K562 (cell line): ENCODE measurements at regions not wholly inside any gene's neighbourhood (a gene's known extent, or its start where the extent isn't known, plus 50 kb on each side); places are given as distances from the start of the nearest gene placed in this dataset.

Source experiments
- ATAC-seq: fragments of 200-7000 bp; cut with Tn5 transposase; 3 replicates; pipeline ENCODE4 v1.9.1; 2020; ENCODE audit warnings: moderate library complexity
- BruUV-seq: library from RNA; stranded (reverse); fragments of 400-500 nt; replicated peaks from 2 replicates; lab custom pipeline; 2021; lab: Mats Ljungman, UMichigan
- CTCF ChIA-PET: fragments of 300-600 bp; formaldehyde crosslinking; extraction: SDS; loops from one replicate; lab custom pipeline; 2021; ENCODE audit warnings: low intra/inter-chr PET ratio; lab: Yijun Ruan, JAX
- POLR2A ChIA-PET: fragments of 300-600, 350-650 bp; sonication (Branson Sonifier 250); formaldehyde crosslinking; extraction: SDS; loops from one replicate; lab custom pipeline; 2021; ENCODE audit warnings: antibody characterized with exemption, inconsistent platforms; lab: Yijun Ruan, JAX
- DNase-seq, 4 experiments: peaks; one replicate each; pipeline versions ENCODE4 v3.0.0 to v3.0.0-alpha.2; 2011 to 2018; ENCODE audit warnings: low spot score in 3 of 4, mixed read lengths in 3 of 4; ENCODE audit errors: extremely low read depth in 1 of 4
- FAIRE-seq: peaks from 2 replicates; lab custom pipeline; 2011; peaks lifted over from hg19 to GRCh38; lab: Jason Lieb, UNC
- H2AFZ ChIP-seq: 2 replicates; pipeline ENCODE4 v1.6.0; 2011; ENCODE audit warnings: low read depth, low read length, control low read depth, inconsistent platforms
- H3K27ac ChIP-seq: fragments of 200-600 bp; 3 replicates; pipeline ENCODE4 v1.8.0; 2011; ENCODE audit warnings: low read depth, mild to moderate bottlenecking, control low read depth, inconsistent platforms, low read length, moderate library complexity, mixed read lengths; ENCODE audit errors: extremely low read depth
- H3K27me3 ChIP-seq, 2 experiments: fragments of 300-600 bp in 1 of 2; 2 replicates in 1 of 2; 3 replicates in 1 of 2; pipeline versions ENCODE4 v1.6.0 to v1.8.0; 2011; ENCODE audit warnings: inconsistent platforms in 2 of 2, low read length in 2 of 2, mild to moderate bottlenecking in 1 of 2, mixed read lengths in 1 of 2, moderate library complexity in 1 of 2; ENCODE audit not compliant: control insufficient read depth in 2 of 2, insufficient read depth in 2 of 2
- H3K36me3 ChIP-seq: fragments of 300-600 bp; 3 replicates; pipeline ENCODE4 v1.8.0; 2011; ENCODE audit warnings: mild to moderate bottlenecking, low read length, inconsistent platforms; ENCODE audit not compliant: control insufficient read depth, insufficient read depth
- H3K4me1 ChIP-seq, 2 experiments: fragments of 200-600 bp in 1 of 2; replicated peaks in 1 of 2; 2 replicates in 1 of 2; 3 replicates in 1 of 2; pipeline versions ENCODE4 v1.5.1 to v1.8.0; 2011; ENCODE audit warnings: inconsistent platforms in 2 of 2, low read length in 2 of 2, mild to moderate bottlenecking in 1 of 2, mixed read lengths in 1 of 2, moderate library complexity in 1 of 2; ENCODE audit not compliant: control insufficient read depth in 2 of 2, insufficient read depth in 2 of 2
- H3K4me2 ChIP-seq: 2 replicates; pipeline ENCODE4 v1.6.1; 2011; ENCODE audit warnings: low read length, control low read depth, inconsistent platforms, mixed read lengths; ENCODE audit not compliant: insufficient read depth
- H3K4me3 ChIP-seq: fragments of 200-600 bp; sonication (generic), shearing (Covaris generic); 2 replicates; pipeline ENCODE4 v1.5.1; 2016; ENCODE audit warnings: control low read depth, inconsistent platforms
- H3K79me2 ChIP-seq: fragments of 200-600 bp; 3 replicates; pipeline ENCODE4 v1.8.0; 2011; ENCODE audit warnings: low read length, inconsistent platforms; ENCODE audit not compliant: control insufficient read depth, insufficient read depth
- H3K9ac ChIP-seq, 2 experiments: 2 replicates each; pipeline versions ENCODE4 v1.6.0 to v1.6.1; 2011; ENCODE audit warnings: low read depth in 2 of 2, low read length in 2 of 2, control low read depth in 1 of 2, inconsistent platforms in 1 of 2, mild to moderate bottlenecking in 1 of 2, mixed read lengths in 1 of 2; ENCODE audit not compliant: insufficient read depth in 1 of 2
- H3K9me1 ChIP-seq: one replicate; pipeline ENCODE4 v1.6.0; 2011; ENCODE audit warnings: inconsistent platforms, mild to moderate bottlenecking, low read length, moderate library complexity; ENCODE audit not compliant: control insufficient read depth, insufficient read depth
- H3K9me3 ChIP-seq: replicated peaks from 2 replicates; pipeline ENCODE4 v1.5.1; 2011; ENCODE audit warnings: low read depth, low read length, inconsistent platforms; ENCODE audit not compliant: control insufficient read depth, insufficient read depth
- H4K20me1 ChIP-seq: replicated peaks from 2 replicates; pipeline ENCODE4 v1.6.1; 2011; ENCODE audit warnings: low read length, inconsistent platforms, mixed read lengths; ENCODE audit not compliant: control insufficient read depth, insufficient read depth
- CHAMP1 ChIP-seq: fragments of 450-650 bp; IDR thresholded peaks from 2 replicates; pipeline ENCODE4 v1.6.1; 2016; ENCODE audit warnings: mild to moderate bottlenecking
- NELFE ChIP-seq: IDR thresholded peaks from 2 replicates; pipeline ENCODE4 v1.6.1; 2011; ENCODE audit warnings: mild to moderate bottlenecking; ENCODE audit not compliant: insufficient read depth, insufficient read length
- SIRT6 ChIP-seq: IDR thresholded peaks from one replicate; pipeline ENCODE4 v1.6.1; 2012; ENCODE audit warnings: low read depth, mild to moderate bottlenecking, control low read depth, inconsistent platforms, low read length, moderate library complexity
- ZNF639 ChIP-seq, 2 experiments: fragments of 200-800 bp in 1 of 2; sonication (Bioruptor generic) in 1 of 2; sonication (generic) in 1 of 2; formaldehyde crosslinking in 1 of 2; IDR thresholded peaks in 1 of 2; conservative IDR thresholded peaks in 1 of 2; 2 replicates each; pipeline versions ENCODE4 v1.5.0 to v1.6.1; 2016 to 2020; ENCODE audit warnings: missing compliant biosample characterization in 1 of 2, missing genetic modification characterization in 1 of 2, missing genetic modification reagents in 1 of 2
- in situ Hi-C: fragments of 300-500 bp; cut with MboI; formaldehyde crosslinking; loops from 4 replicates; pipeline ENCODE4 v1.15.0; 2018; ENCODE audit warnings: inconsistent platforms, mixed read lengths
- intact Hi-C: fragments of 100-400 bp; cut with micrococcal nuclease; formaldehyde crosslinking; loops from 2 replicates; pipeline ENCODE4 v1.14.2; 2022

- Histone ChIP-seq H3K4me2 (no peak overlapping the region), H3K4me3 (no peak overlapping the region), H3K79me2 (no peaks in the 10 kb centered on the region), H3K27me3 (no peaks in the 10 kb centered on the region), H3K36me3 (no peaks in the 10 kb centered on the region), H3K9ac (no peak overlapping the region), H3K27ac (no peak overlapping the region), H3K9me3 (no peaks in the 10 kb centered on the region), H2AFZ (no peak overlapping the region), H3K4me1 (no peaks in the 10 kb centered on the region), H3K9me1 (no peaks in the 10 kb centered on the region), H4K20me1 (no peaks in the 10 kb centered on the region)
- in situ Hi-C loops, result no loop called here
- CTCF ChIA-PET, result no interaction called here
- POLR2A ChIA-PET, result no interaction called here
- no peak for DNase-seq
- no peak for TF ChIP-seq NELFE
- TF ChIP-seq SIRT6, result no peak
- TF ChIP-seq ZNF639 (CRISPR knock-in tag; conservative IDR thresholded peaks at IDR 0.05 in 1 of 2, IDR thresholded peaks at IDR 0.05 in 1 of 2), result no peak
- no peak for TF ChIP-seq CHAMP1
- no TSS peak for BruUV-seq
- FAIRE-seq, result no peak
- ATAC-seq, result no peak
- intact Hi-C loops, result no loop called here
These were observed 51.8 kb upstream of the SETMAR start for GRCh38 chr3:4251412-4251811.
